ENCODE measurements at regions not wholly inside any gene's neighbourhood (a gene's known extent, or its start where the extent isn't known, plus 50 kb on each side); places are given as distances from the start of the nearest gene placed in this dataset.

- TF ChIP-seq ZNF274 (IDR thresholded peaks at IDR 0.05; ENCODE audit: low read depth, low read length): no peak
- no peak for TF ChIP-seq YY1 (IDR thresholded peaks at IDR 0.05; ENCODE audit: insufficient read depth, insufficient read length)
- no peak for TF ChIP-seq SUZ12 (IDR thresholded peaks at IDR 0.05; ENCODE audit: extremely low read depth, insufficient read depth, insufficient read length)
Observed at GRCh38 chr2:12605936-12606335, 110.8 kb upstream of the TRIB2 start.
